Cerebellar cortex (tissue), 1 donor: ENCODE measurements at regions not wholly inside any gene's neighbourhood (a gene's known extent, or its start where the extent isn't known, plus 50 kb on each side); places are given as distances from the start of the nearest gene placed in this dataset.
"Not testable (repeated sequence)": the region's sequence is repeated elsewhere in the genome, so short reads cannot be mapped to it uniquely, and the experiment has no call there.

Experiments
- DNase-seq: peaks from one replicate; pipeline ENCODE4 v3.0.0-alpha.2; 2015; ENCODE audit warnings: low spot score

DNA sequence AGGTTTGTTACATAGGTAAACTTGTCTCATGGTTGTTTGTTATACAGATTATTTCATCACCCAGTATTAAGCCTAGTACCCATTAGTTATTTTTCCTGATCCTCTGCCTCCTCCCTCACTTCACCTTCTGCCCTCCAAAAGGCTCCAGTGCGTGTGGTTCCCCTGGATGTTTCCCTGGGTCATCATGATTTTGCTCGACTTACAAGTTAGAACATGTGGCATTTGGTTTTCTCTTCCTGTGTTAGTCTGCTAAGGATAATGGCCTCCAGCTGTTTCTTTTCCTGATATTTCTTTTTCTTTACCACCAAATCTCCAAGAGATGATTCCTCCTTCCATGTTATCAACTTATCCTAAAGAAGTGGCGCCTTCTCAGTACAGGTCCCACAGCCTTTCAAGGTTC, 543.1 kb upstream of the ADGRL3 start:
- DNase-seq, result no peak

DNA sequence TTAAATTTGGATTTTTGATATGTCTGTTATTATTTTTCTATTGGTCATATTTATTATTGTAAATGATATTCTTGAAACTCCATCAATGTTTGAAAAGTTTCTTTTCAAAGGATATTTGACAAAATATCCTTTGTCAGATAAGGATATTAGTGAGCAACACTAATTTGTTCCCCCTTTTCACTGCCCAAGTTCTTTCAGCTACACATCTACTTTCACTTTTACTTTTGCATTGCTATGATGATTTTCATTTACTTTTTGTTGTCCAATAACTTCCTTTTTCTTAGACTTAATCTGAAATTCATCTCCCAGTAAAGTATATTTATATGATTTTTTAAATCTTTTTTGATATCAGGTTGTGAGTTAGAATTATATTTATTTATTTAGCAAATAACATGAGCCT, 542.3 kb upstream of the ADGRL3 start:
- DNase-seq, result no peak

DNA sequence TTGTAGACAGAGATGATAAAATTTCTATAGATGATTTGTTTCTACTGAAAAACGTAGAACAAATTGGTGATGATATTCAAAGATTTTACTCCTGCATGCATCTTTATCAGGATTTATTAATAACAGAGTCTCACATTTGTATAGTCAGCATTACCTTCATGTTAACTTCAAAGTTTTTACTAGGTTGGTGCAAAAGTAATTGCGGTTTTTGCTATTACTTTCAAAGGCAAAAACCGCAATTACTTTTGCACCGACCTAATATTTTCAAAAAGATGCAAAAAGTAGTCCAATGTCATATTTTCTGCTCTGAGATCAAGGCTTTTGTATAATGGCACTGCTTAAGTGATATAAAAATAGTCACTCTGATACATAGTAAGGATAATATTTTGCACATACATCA, 536.4 kb upstream of the ADGRL3 start:
- no peak for DNase-seq

DNA sequence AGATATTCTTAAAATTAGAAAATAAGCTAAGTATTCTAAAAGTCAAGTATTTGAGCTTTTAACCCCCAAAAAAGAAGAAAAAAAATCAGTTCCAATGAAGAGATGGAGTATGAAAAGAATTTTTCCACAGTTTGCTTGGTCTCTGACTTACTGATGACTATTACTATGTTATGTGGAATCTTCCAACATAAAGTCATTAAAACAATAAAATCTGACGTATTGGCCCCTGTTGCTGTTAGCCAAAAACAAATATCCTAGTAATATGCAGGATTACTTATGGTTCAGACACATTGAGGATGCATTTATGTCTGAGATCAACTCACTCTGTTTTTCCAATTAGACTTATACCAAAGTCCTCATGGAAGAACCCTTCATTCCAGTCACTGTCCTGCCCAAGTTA, 517.2 kb upstream of the ADGRL3 start:
- no peak for DNase-seq

DNA sequence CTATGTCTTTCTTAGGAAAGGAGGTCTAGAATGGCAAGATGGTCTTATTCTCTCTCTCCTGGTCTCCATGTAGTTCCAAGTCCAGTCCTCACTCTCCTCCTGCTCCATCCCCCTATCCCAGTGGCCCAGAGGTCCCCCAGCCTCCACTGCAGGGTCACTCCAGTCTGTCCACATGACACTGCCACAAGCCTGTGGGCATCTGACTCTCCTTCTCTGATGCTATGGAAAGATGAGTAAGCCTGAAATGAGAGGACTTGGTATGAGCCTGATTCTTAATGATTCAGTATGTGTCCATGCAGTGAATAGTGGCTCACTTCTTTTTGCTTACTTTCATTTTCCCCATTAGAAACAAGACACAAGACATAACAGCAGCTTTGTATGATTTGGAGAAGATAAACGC, 516.8 kb upstream of the ADGRL3 start:
- DNase-seq, result no peak

DNA sequence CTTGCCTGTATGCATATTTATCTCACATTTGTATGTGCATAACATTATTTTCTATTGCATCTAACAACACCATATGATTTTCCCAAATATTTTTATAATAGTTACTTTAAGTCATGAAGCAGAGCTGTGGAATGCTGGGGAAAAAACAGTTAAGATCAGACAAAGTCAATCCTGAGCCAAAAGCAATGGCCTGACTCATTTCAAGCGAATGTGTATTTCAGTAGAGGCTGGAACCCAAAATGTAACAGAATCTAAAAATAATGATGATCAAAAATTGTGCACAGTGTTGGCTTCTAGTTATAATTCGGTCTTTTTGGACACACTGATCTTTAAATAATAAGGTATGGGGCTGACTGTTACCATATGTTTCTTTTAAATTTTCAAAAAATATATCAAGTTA, 516.2 kb upstream of the ADGRL3 start:
- no peak for DNase-seq

DNA sequence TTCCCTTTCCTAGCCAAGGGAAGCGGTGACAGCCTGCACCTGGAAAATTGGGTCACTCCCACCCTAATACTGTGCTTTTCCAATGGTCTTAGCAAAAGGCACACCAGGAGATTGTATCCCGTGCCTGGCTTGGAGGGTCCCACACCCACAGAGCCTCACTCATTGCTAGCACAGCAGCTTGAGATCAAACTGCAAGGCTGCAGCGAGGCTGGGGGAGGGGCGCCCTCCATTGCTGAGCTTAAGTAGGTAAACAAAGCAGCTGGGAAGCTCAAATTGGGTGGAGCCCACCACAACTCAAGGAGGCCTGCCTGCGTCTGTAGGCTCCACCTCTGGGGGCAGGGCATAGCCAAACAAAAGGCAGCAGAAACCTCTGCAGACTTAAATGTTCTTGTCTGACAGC, 504.1 kb upstream of the ADGRL3 start:
- DNase-seq, result not testable (repeated sequence)

DNA sequence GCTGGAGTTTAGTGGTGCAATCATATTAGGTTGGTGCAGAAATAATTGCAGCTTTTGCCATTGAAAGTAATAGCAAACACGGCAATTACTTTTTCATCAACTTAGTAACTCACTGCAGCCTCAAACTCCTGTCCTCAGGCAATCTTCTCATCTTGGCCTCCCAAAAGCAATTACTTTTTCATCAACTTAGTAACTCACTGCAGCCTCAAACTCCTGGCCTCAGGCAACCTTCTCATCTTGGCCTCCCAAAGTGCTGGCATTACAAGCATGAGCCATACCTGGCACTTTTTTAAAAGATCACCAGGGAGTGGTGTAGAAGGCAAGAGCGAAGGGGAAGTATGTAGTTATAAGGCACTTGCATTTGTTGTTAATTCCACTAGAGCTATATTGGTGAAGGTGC, 491.1 kb upstream of the ADGRL3 start:
- DNase-seq, result no peak

DNA sequence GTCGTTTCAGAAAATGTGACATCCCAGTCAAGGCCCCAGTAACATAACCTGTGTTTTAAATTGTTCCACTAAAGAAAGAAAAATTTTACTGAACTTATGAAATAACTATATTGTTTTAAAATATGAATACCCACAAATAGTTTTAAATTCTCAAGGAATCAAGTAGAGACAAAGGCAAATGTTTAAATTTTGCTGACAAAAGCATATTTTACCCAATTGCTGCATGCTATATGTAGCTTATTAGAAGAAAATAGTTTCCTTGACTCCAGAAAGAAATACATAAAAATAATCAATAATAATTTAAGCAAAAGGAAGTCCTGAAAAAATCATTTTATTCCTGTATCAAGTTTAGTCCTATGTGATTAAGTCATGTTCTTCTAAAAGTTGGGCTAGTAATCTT, 481.3 kb upstream of the ADGRL3 start:
- DNase-seq, result no peak

DNA sequence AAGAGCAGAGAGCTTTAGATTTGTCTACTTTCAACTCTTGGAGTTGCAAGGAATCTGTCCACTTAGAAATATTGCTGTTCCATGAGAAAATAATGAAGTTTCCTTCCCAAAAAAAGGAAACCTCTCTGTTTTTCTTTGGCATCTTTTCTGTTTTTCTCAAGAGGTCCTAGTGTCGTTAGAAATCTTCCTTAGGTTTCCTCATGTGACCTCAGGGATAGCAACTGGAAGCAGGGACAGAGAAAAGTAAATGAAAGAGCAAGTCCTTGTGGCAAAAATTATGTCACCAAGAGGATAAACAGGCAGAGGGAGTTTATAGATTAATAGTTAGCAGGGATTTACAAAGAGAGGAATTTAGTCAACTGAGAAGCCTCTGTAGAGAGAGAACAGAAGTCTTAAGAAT, 478.4 kb upstream of the ADGRL3 start:
- no peak for DNase-seq

DNA sequence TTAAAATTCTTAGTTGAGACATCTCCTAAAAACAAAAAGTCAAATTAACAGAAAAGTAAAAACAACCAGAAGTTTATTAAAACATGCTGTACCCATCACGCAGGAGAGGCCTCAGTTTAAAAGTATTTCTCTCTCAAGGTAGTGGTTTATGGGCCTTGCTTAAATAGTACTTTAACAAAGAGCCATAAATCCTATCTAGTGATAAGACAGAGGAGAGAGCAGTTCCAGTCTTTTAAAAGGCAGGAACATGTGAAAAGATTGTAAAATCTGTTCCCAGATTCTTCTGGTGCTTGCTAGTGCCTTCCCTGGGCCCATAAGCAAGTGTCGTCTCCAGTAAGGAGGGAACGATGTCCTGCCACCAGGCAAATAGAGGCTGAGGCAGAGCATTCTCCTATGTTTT, 476.3 kb upstream of the ADGRL3 start:
- no peak for DNase-seq

DNA sequence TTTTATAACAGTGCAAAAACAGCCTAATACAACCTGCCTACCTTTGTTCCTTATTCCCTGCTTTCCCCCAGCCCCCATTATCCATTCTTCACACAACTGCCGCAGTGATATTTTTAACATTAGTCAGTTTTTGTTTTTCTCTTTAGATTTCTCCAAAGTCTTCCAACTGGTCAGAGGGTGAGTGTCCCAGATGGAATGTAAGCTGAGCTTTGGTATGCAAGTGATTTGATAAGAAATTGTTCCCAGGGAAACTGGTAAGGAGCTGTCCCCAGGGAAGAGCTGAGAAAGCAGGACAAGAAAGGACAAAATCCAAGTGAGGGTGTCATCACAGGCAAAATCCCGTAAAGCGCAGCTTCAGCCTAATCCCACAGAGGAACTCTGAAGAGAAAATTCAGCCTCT, 475.5 kb upstream of the ADGRL3 start:
- DNase-seq, result no peak

DNA sequence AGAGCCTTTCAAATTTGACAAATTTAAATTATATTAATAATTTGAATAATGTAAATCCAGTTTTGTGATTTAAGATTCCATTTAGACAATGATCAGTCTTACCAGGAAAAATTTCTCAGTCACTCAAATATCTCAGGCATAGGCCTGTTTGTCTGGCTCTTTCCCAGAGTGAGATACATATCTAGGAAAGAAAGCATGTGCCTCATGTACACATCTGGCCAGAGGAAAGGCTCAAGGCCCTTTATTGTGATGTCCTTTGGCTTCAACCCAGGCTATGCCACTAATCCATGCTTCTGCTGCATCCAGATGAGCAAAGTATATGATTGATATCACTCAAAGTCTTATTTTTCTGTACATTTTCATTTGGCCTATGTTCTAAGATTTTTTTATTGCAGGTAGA, 473.3 kb upstream of the ADGRL3 start:
- no peak for DNase-seq

DNA sequence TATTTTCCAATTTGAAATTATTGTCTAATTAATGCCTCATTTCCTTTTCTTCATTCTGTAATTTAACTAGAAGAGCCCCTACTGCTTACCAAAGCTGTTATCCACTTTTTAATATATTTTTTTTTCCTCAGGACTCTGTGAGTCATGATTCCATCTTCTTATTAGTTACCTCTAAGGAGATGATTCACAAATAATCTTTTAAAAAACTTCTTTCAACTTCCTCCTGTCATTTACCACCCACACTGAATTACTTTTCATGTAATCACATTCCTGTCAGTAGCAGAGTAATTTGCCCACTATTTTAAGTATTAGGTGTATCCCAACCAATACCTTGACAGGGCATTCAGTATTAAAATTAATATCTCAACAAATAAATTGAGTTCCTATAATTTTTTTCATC, 470.9 kb upstream of the ADGRL3 start:
- no peak for DNase-seq

DNA sequence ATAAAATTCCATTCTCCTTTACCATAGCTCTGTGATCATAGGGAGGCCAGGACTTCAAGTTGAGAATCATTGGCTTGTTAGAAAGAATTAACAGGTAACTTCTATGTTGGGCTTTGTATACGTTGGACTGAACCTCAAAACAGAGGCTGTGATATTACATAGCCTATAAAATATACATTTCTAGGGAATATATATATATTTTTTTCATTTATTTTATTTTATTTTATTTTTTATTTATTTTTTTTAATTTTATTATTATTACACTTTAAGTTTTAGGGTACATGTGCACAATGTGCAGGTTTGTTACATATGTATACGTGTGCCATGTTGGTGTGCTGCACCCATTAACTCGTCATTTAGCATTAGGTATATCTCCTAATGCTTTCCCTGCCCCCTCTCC, 470.4 kb upstream of the ADGRL3 start:
- DNase-seq, result not testable (repeated sequence)

DNA sequence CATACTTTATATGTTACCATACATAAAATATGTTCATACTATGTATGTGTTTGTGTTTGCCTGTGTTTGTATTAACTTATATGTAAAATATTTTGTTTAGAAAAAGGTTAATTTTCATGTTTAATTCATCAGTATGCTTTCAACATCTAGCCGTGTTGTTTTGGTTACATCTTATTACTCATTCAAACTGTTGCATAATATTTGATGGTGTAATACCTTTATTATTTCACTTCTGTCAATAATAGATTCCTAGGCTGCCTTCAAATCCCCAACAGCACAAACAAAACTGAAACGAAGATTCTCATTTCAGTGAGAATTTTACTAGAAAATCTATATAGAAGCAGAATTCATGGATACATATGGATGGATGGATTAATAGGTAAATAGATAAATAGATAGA, 462.3 kb upstream of the ADGRL3 start:
- no peak for DNase-seq

DNA sequence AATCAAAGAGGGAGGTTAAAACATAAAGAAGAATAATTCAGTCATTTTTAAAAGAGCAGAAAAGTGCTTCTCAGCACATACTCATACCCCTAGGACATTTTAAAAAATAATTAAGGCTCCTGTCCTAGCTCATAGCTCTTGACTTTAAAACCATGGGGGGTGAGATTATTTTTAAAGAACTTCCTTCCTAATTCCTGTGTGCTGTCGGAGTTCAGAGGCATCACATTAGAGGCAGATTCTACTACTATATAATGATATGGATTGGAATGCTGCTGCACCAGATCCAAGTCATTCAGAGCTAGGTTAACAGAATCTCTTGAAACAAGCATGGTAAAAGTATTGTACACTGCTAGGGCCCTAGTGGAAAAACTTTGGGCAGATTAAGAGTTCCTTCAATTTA, 456.5 kb upstream of the ADGRL3 start:
- DNase-seq, result no peak

DNA sequence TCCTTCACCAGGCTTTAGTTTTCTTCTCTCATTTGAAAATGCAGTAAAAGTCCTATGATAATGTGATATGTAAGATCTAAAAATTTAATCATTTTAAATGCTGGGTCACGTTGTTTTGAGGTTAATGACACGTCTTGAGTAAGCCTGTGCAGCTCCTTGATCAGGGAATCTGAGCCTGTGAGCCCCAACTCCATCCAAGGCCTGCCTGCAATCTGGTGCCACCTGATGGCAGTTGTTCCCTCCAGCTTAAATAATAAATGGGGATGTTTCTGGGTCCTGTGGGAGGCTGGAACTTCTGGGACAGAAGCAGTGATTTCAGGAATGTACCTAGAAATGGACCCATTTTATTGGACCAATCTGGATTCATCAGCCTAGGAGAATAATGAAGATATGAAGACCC, 455.4 kb upstream of the ADGRL3 start:
- DNase-seq, result no peak

DNA sequence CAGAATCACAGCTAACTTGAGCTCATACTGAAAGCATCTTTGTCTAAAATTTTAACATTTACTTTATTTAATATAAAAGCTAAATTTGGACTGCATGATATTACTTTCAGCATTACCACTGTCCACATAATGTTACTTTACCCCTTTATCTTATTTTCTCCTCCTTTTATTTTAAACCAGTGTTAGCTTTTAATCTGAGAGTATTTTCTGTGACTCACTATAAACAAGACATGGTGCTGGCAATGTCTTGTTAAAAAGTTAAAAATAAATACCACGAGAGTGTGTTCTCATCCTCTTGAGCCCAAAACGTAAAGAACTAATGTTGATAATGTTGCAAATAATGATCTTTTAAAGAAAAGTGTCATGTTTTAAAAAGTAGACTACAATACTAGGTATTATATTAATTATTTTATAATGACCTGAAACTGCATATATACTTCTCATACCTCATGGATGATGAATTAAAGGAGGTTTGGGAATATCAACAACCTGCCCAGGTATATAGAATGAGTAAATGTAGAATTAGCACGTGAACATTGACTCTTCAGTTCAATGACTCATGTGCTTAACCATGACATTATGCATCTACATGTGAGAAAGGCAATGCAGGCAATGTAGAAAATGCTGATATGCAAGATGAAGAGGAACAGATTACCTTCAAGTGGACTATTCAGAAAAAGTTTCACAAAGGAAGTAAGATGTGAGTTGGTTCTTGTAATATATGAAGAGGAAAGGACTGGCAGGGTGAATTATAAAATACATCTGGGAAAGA, 454.1 kb upstream of the ADGRL3 start:
- DNase-seq, result no peak

DNA sequence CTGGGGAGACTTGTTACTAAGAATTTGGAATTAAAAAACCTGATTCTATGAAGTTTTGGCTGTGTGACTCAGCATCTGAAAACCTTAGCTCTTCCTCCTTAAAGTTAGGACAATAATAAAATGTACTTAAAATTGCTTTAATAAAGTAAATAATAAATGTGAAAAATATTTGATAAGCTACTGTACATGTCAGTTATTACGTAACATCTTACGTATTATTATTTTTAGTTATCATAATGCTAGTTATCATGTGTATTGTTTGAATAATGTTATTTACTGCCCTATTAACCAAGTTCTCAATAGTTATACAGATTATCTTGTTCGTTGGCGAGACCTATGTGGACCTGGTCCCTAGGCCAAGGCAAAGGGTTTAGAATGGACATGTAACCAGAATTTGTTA, 449.2 kb upstream of the ADGRL3 start:
- DNase-seq, result no peak

DNA sequence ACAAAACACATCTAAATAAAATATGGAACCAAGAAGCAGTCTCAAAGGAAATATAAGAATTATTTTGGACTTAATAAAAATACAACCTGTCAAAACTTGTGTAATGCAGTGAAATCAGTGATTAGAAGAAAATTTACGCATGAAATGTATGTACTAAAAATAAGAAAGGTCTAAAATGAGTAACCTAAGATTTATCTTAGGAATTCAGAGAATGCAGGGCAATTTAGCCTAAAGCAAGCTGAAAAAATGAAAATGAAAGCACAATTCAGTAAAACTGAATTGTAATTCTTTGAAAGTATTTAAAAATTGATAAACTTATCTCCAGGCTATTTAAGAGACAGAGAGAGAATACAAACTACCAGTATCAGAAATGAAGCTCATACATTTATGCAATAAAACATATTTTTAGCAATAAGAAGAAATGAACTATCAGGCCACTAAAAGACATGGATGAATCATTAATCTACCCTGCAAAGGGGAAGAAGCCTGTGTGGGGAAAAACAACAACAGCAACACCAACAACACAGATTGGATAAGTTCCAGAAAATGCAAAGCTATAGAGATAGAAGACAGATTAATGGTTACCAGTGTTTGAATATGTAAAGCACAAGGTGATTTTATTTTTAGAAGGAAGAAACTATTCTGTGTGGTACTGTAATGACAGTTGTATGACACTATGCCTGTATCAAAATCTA, 442.0 kb upstream of the ADGRL3 start:
- no peak for DNase-seq

DNA sequence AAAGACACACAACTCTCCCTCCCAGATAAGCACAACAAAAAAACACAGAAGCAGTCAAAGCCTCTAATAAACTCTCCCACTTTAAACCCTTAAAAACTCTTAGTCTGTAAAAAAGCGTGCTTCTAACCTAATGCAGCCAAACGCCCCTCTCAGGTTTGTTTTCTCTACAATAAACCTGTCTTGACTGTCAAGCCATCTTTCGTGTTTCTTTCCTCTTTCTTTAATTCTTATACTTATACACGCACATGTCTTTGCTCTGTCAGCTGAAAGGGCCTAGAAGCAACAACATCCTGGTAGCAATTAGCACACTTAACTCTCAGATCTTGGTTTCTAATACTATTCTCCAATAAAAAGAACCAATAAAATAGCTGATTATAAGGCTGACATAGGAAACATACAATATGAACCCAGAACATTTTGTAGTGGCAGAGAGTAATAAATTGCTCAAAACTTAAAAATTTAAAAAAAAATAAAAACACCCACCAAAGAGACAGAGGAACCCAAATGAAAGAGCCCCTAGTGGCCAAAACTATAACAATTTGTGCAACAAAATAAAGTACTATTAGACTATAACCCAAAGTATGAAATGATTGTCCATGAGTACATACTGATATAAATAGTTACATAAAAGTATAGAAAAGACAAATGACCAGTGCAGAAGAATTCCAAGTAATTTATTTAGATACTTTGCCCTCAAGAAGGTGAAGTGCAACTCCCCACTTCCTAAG, 440.4 kb upstream of the ADGRL3 start:
- DNase-seq, result no peak

DNA sequence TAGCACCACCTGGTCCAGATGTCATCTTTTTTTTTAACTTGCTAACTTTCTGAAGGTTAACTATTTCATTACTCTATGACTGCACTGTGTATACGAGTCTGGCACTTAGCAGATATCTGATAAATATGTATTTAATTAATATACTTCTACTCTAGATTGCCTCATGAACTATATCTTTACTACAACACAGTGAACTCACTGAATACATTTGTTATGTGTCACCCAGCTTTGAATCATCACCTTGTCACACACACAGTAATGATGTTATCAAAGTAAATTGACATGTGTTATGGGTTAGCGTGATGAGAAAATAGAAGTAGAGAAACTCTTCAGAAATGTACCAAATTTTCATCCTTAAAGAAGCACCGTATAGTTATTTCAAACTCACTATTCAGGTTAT, 419.3 kb upstream of the ADGRL3 start:
- DNase-seq, result no peak
